GM12878 (cell line): ENCODE measurements at regions not wholly inside any gene's neighbourhood (a gene's known extent, or its start where the extent isn't known, plus 50 kb on each side); places are given as distances from the start of the nearest gene placed in this dataset.

Experiments used
- CBFB ChIP-seq: IDR thresholded peaks from 2 replicates; pipeline ENCODE4 v1.6.1; 2016; ENCODE audit warnings: antibody characterized with exemption, low read depth
- CREM ChIP-seq: IDR thresholded peaks from 2 replicates; pipeline ENCODE4 v1.6.1; 2014; ENCODE audit warnings: antibody characterized with exemption, low read depth
- CTCF ChIP-seq, 3 experiments: IDR thresholded peaks in 2 of 3; conservative IDR thresholded peaks in 1 of 3; 2 replicates each; pipeline ENCODE4 v1.5.1; 2011; ENCODE audit warnings: low read depth in 3 of 3, low read length in 3 of 3, mild to moderate bottlenecking in 3 of 3, control low read depth in 2 of 3, moderate library complexity in 2 of 3, inconsistent platforms in 1 of 3, mixed read lengths in 1 of 3; ENCODE audit not compliant: control insufficient read depth in 2 of 3, insufficient read depth in 1 of 3; ENCODE audit errors: extremely low read depth in 1 of 3
- POLR2A ChIP-seq: IDR thresholded peaks from 2 replicates; pipeline ENCODE4 v1.6.1; 2011; ENCODE audit warnings: low read depth, mild to moderate bottlenecking, low read length
- POU2F2 ChIP-seq: IDR thresholded peaks from 3 replicates; pipeline ENCODE4 v1.6.1; 2011; ENCODE audit warnings: low read depth, mild to moderate bottlenecking, low read length, borderline replicate concordance
- PRDM15 ChIP-seq: fragments of 450-650 bp; formaldehyde crosslinking; IDR thresholded peaks from 2 replicates; pipeline ENCODE4 v1.4.0; 2020; ENCODE audit warnings: mild to moderate bottlenecking, moderate library complexity
- YY1 ChIP-seq: IDR thresholded peaks from 2 replicates; pipeline ENCODE4 v1.6.1; 2011; ENCODE audit warnings: low read depth, mild to moderate bottlenecking, low read length

DNA sequence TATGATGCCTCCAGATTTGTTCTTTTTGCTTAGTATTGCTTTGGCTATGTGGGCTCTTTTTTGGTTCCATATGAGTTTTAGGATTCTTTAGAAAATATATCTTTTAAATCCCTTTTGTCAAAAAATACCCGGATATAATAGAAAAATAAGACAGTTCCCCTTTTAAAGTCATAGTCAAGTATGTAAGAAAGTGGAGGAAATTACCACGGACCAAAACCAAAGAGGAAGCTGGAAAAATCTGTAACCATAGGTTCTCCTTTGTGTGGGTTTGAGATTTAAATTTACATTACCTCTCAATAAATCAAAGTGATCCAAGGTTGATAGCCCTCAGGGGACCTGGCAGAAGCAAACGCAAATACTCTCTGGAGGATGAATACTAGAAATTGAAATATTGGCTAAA is 58.3 kb upstream of the PACRGL start:
- TF ChIP-seq CTCF (IDR thresholded peaks at IDR 0.05 in 2 of 3, conservative IDR thresholded peaks at IDR 0.05 in 1 of 3; ENCODE audit: control insufficient read depth in 2 of 3, extremely low read depth in 1 of 3, insufficient read depth in 1 of 3, low read depth in 3 of 3, low read length in 3 of 3), result no peak
- TF ChIP-seq CREM, result no peak
- no peak for TF ChIP-seq PRDM15
- no peak for TF ChIP-seq POU2F2
- TF ChIP-seq POLR2A, result no peak
- no peak for TF ChIP-seq CBFB
- TF ChIP-seq YY1, result no peak
